ENCODE measurements at regions not wholly inside any gene's neighbourhood (a gene's known extent, or its start where the extent isn't known, plus 50 kb on each side); places are given as distances from the start of the nearest gene placed in this dataset.

DNA sequence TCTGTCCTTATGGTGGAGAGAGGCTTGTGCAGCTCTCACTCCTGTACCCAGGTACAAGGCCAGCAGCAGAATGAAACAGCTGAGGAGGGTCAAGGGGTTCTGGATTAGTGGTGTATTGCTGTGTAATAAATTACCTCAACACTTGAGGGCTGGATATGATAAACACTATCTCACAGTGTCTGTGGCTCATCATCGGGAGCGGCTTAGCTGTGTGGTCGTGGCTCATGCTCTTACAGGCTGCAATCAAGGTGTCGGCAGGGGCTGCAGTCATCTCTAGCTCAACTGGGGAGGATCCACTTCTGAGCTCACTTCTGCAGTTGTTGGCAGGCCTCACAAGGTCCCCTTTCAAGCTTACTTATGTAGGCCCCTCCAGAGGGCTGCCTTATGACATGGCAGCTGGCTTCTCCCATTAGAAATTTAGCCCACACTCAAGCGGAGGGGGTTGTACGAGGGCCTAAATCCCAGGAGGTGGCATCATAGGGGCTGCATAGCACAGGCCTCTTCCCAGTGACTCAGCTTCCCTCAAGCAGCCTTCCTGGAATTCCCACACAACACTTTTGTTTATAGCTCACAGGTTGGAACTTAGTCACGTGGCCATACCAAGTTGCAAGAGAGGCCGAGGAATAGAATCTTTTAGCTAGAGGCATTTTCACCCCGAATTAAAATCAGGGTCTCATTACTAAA lies 148.2 kb upstream of the RPS6KA3 start:
- no peaks in the 10 kb centered on the region for H3K9me3 ChIP-seq
- H3K4me1 ChIP-seq = no peaks in the 10 kb centered on the region
- no peaks in the 10 kb centered on the region for H3K36me3 ChIP-seq
- DNase-seq = no peak
- H3K4me3 ChIP-seq (ENCODE audit: low read depth, low read length) = no peak overlapping the region
- no peaks in the 10 kb centered on the region for H3K27me3 ChIP-seq
- TF ChIP-seq, protein P1, sequence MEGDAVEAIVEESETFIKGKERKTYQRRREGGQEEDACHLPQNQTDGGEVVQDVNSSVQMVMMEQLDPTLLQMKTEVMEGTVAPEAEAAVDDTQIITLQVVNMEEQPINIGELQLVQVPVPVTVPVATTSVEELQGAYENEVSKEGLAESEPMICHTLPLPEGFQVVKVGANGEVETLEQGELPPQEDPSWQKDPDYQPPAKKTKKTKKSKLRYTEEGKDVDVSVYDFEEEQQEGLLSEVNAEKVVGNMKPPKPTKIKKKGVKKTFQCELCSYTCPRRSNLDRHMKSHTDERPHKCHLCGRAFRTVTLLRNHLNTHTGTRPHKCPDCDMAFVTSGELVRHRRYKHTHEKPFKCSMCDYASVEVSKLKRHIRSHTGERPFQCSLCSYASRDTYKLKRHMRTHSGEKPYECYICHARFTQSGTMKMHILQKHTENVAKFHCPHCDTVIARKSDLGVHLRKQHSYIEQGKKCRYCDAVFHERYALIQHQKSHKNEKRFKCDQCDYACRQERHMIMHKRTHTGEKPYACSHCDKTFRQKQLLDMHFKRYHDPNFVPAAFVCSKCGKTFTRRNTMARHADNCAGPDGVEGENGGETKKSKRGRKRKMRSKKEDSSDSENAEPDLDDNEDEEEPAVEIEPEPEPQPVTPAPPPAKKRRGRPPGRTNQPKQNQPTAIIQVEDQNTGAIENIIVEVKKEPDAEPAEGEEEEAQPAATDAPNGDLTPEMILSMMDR (IDR thresholded peaks at IDR 0.05; ENCODE audit: low read depth, low read length) = no peak

DNA sequence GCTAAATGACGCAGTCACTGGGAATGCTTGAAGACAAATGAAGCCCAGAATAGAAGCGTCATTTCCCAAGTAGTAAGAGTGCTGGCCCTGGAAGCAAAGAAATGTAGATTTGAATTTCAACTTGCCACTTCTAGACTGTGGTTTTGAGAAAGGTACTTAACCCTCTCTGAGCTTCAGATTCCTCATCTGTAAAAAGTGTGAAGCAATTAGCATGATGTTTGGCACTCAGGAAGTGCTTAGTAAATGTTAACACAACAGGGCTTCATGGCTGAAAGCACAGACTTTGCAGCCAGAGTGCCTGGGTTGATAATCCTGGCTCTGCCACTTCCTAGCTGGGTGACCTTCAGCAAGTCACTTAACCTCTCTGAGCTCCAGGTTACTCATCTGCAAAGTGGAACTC lies 147.4 kb upstream of the RPS6KA3 start:
- H3K27me3 ChIP-seq = no peaks in the 10 kb centered on the region
- H3K9me3 ChIP-seq = no peaks in the 10 kb centered on the region
- TF ChIP-seq, protein P1 (IDR thresholded peaks at IDR 0.05; ENCODE audit: low read depth, low read length) = no peak
- no peak overlapping the region for H3K4me3 ChIP-seq (ENCODE audit: low read depth, low read length)
- no peaks in the 10 kb centered on the region for H3K36me3 ChIP-seq
- H3K4me1 ChIP-seq = no peaks in the 10 kb centered on the region
- no peak for DNase-seq

DNA sequence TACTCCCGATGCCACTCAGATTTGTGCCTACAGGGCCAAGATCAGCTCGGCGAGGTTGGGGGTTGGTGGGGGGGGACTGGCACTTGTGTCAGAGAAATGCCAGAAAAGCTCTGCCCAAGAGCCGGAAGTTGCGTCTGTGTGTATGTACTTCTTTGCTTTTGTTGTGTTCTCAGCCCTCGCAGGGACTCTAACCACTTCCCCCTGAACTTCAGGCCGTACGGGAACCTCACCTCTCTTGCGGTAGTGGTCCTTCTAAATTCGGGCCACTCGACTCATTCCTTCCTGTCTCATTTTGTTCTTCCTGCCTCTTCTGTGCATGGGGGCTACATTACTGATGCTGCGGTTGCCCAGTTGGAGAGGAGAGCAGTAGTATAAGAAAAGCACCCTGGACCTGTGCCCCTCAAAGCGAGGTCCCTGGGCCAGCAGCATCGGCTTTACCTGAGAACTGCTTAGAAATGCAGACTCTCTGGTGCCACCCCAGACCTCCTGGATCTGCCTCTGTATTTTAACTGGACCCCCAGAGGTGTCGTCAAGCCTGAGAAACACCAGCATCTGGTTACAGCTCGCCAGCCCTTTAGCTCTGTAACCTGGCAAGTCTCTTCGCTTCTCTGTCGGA lies 146.3 kb upstream of the RPS6KA3 start:
- H3K27me3 ChIP-seq = no peaks in the 10 kb centered on the region
- H3K4me1 ChIP-seq = no peaks in the 10 kb centered on the region
- TF ChIP-seq, protein P1 (IDR thresholded peaks at IDR 0.05; ENCODE audit: low read depth, low read length) = no peak
- DNase-seq = no peak
- H3K9me3 ChIP-seq = no peaks in the 10 kb centered on the region
- H3K36me3 ChIP-seq = no peaks in the 10 kb centered on the region
- H3K4me3 ChIP-seq (ENCODE audit: low read depth, low read length) = no peak overlapping the region

DNA sequence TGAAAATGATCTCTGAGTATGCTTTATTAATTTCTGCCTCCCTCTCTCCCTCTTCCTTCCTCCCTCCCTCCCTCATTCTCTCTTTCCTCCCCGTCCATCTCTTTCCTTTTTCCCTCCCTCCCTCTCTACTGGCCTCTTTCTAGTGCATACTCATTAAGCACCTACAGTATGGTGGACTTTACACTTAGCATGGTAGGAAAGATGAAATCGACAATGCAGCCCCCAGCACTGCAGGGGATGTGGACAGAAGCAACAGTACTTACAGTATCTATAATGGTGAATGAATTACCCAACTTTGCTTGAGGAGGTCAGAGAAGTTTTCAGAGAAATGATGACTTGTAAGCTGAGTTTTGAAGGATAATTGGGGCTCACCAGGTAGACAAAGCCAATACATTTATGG lies 143.8 kb upstream of the RPS6KA3 start:
- TF ChIP-seq, protein P1 (IDR thresholded peaks at IDR 0.05; ENCODE audit: low read depth, low read length) = no peak
- Histone ChIP-seq H3K4me1 (no peaks in the 10 kb centered on the region), H3K27me3 (no peaks in the 10 kb centered on the region), H3K36me3 (no peaks in the 10 kb centered on the region), H3K4me3 (ENCODE audit: low read depth, low read length) (no peak overlapping the region), H3K9me3 (no peaks in the 10 kb centered on the region)
- DNase-seq = no peak

DNA sequence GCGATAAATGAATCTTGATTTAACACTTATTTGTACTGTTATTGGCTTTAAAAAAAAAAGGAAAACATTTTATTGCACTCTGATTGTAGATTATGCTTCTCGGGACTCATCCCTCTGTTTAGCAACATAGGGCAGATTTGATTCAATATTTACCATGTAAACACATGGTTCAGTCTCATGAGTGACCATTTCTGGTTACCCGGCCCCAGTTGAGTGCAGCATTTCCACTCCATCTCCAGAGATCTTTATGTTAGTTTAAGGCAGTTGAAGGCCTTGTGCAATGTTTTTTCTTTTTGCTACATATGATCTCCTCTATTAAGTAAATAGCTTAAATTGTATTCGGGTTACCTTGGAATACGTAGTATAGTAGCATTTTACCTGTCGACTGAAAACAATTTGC lies 143.3 kb upstream of the RPS6KA3 start:
- Histone ChIP-seq H3K4me3 (ENCODE audit: low read depth, low read length) (no peak overlapping the region), H3K9me3 (no peaks in the 10 kb centered on the region), H3K27me3 (no peaks in the 10 kb centered on the region), H3K36me3 (no peaks in the 10 kb centered on the region), H3K4me1 (no peaks in the 10 kb centered on the region)
- TF ChIP-seq, protein P1 (IDR thresholded peaks at IDR 0.05; ENCODE audit: low read depth, low read length) = no peak
- DNase-seq = no peak

DNA sequence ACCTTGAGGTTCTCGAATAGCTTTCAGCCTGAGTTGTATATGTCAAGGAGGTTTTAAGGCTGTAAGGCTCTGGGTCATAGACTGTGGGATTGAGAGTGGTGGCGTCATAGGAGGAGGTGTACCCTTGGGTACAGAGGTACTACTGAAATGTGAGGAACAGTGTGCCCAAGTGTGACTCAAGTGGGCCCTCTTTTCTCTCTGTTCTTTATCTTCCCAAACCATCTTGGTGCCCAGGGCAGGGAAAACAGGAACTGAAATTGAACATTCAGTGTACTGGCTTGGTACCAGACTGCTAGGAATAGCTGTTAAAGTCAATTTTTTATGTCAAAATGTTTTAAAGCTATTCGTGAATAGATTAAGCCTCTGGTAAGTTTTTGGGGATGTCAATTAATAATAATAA lies 136.2 kb upstream of the RPS6KA3 start:
- H3K4me1 ChIP-seq = no peaks in the 10 kb centered on the region
- DNase-seq = no peak
- TF ChIP-seq, protein P1 (IDR thresholded peaks at IDR 0.05; ENCODE audit: low read depth, low read length) = no peak

More for the DNA sequence above, 136.2 kb upstream of the RPS6KA3 start:
- Histone ChIP-seq H3K27me3 (no peaks in the 10 kb centered on the region), H3K4me3 (ENCODE audit: low read depth, low read length) (no peak overlapping the region), H3K36me3 (no peaks in the 10 kb centered on the region), H3K9me3 (no peaks in the 10 kb centered on the region)
